CD4-positive, alpha-beta T cell (primary cell): ENCODE measurements at regions not wholly inside any gene's neighbourhood (a gene's known extent, or its start where the extent isn't known, plus 50 kb on each side); places are given as distances from the start of the nearest gene placed in this dataset.

Source experiments
- ATAC-seq: fragments of 200-7000 bp; cut with Tn5 transposase; one replicate; pipeline ENCODE4 v1.10.0; 2022; ENCODE audit warnings: mild to moderate bottlenecking; ENCODE audit not compliant: poor library complexity
- CTCF ChIA-PET: fragments of 350-600 bp; sonication (Branson Sonifier 250); formaldehyde crosslinking; loops from one replicate; lab custom pipeline; 2021; ENCODE audit warnings: antibody characterized with exemption, inconsistent platforms; lab: Charles Lee
- POLR2A ChIA-PET: fragments of 350-600 bp; sonication (Branson Sonifier 250); formaldehyde crosslinking; loops from one replicate; lab custom pipeline; 2021; ENCODE audit warnings: antibody characterized with exemption, inconsistent platforms; lab: Charles Lee
- DNase-seq, 14 experiments: peaks; one replicate each; pipeline ENCODE4 v3.0.0-alpha.2; 2013 to 2020; ENCODE audit warnings: mixed read lengths in 2 of 14
- H3K27ac ChIP-seq, 2 donors: one replicate each; pipeline versions ENCODE4 v1.5.1 to v1.7.0; 2013; ENCODE audit warnings: low read length in 2 of 2, low read depth in 1 of 2, mild to moderate bottlenecking in 1 of 2
- H3K27me3 ChIP-seq, 2 experiments: 1 replicate in 1 of 2; 2 replicates in 1 of 2; pipeline versions ENCODE4 v1.6.1 to v1.7.0; 2013; ENCODE audit warnings: low read length in 2 of 2, control low read depth in 1 of 2, mild to moderate bottlenecking in 1 of 2, moderate library complexity in 1 of 2; ENCODE audit not compliant: insufficient read depth in 2 of 2, control insufficient read depth in 1 of 2
- H3K36me3 ChIP-seq: one replicate; pipeline ENCODE4 v1.6.1; 2013; ENCODE audit warnings: low read length, control low read depth; ENCODE audit not compliant: insufficient read depth
- H3K4me1 ChIP-seq: one replicate; pipeline ENCODE4 v1.6.1; 2013; ENCODE audit warnings: low read length, control low read depth; ENCODE audit not compliant: insufficient read depth
- H3K4me3 ChIP-seq: one replicate; pipeline ENCODE4 v1.5.1; 2013; ENCODE audit warnings: mild to moderate bottlenecking, low read length, moderate library complexity
- H3K9me3 ChIP-seq, 2 experiments: 1 replicate in 1 of 2; 2 replicates in 1 of 2; pipeline versions ENCODE4 v1.6.1 to v1.7.0; 2013; ENCODE audit warnings: low read length in 2 of 2, mild to moderate bottlenecking in 2 of 2, control low read depth in 1 of 2, moderate library complexity in 1 of 2; ENCODE audit not compliant: control insufficient read depth in 1 of 2, insufficient read depth in 1 of 2
- H3K27ac Mint-ChIP-seq: one replicate; pipeline ENCODE4 v1.8.0; 2020; ENCODE audit warnings: mixed read lengths
- H3K27me3 Mint-ChIP-seq: one replicate; pipeline ENCODE4 v1.8.0; 2021; ENCODE audit warnings: mixed read lengths
- H3K36me3 Mint-ChIP-seq: one replicate; pipeline ENCODE4 v1.8.0; 2021; ENCODE audit warnings: low read depth, mixed read lengths
- H3K4me1 Mint-ChIP-seq: one replicate; pipeline ENCODE4 v1.8.0; 2021; ENCODE audit warnings: low read depth, mixed read lengths
- H3K4me3 Mint-ChIP-seq: one replicate; pipeline ENCODE4 v1.8.0; 2020; ENCODE audit warnings: mild to moderate bottlenecking, mixed read lengths
- H3K9me3 Mint-ChIP-seq: one replicate; pipeline ENCODE4 v1.8.0; 2020; ENCODE audit warnings: mixed read lengths
- intact Hi-C, 2 experiments: fragments of 100-400 bp; cut with DNase I in 1 of 2; cut with micrococcal nuclease in 1 of 2; formaldehyde crosslinking; loops; one replicate each; pipeline versions ENCODE4 v1.15.1 to v1.9.0; 2023 to 2025; cut with DNase I, micrococcal nuclease
- TF ChIP-seq, protein P1 (sequence below): fragments of 200-600 bp; IDR thresholded peaks from one replicate; pipeline ENCODE4 v1.8.0; 2022; ENCODE audit warnings: antibody characterized with exemption, mild to moderate bottlenecking

DNA sequence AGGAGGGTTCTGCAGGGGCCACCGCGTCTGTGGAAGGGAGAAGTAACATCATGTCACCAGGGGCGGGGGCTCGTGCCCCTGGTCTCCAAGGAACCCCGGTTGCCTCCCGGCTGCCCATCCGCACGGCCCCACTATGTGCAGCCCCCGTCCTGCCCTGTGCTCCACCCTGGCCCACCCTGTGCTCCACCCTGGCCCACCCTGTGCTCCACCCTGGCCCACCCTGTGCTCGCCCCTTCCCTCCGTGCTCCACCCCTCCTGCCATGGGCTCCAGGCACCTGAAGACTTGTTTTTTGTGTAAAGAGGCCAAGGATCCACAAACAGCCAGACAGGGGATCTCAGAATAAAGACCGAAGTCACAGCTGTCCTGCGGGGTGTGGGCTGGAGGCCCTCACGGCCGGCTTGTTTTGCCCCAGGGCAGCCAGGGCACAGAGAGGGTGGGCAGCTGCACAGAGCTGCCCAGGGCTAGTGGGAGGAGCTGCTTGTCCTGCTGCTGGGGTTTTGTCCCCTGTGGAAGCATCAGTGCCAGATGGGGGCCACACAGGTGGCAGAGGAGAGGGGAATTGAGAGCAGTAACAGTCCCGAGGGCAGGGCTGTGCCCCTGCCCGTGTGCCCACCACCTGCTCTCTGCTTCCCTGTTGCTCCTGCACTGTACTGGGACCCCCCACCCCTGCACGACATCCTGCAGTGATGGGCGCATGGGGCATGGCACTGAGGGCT lies 147.0 kb upstream of the CIBAR2 start:
- ChIA-PET CTCF (no interaction called here), POLR2A (interaction anchor here (0.6 kb wide), 1 partner anchor 527 kb away, joined by 3 read pairs; no protein-coding TSS in a partner anchor)
- peaks cover 9 to 13% of the 10 kb centered on the region in 2 experiments for H3K27me3 ChIP-seq
- no peak overlapping the region for H3K4me3 ChIP-seq
- peaks cover 8% of the 10 kb centered on the region for H3K4me1 ChIP-seq
- intact Hi-C loops: no loop called here
- Mint-ChIP-seq H3K27ac (no peak overlapping the region), H3K36me3 (no peaks in the 10 kb centered on the region), H3K27me3 (peaks cover 21% of the 10 kb centered on the region), H3K4me3 (no peak overlapping the region), H3K9me3 (no peaks in the 10 kb centered on the region), H3K4me1 (peaks cover 5% of the 10 kb centered on the region)
- TF ChIP-seq, protein P1, sequence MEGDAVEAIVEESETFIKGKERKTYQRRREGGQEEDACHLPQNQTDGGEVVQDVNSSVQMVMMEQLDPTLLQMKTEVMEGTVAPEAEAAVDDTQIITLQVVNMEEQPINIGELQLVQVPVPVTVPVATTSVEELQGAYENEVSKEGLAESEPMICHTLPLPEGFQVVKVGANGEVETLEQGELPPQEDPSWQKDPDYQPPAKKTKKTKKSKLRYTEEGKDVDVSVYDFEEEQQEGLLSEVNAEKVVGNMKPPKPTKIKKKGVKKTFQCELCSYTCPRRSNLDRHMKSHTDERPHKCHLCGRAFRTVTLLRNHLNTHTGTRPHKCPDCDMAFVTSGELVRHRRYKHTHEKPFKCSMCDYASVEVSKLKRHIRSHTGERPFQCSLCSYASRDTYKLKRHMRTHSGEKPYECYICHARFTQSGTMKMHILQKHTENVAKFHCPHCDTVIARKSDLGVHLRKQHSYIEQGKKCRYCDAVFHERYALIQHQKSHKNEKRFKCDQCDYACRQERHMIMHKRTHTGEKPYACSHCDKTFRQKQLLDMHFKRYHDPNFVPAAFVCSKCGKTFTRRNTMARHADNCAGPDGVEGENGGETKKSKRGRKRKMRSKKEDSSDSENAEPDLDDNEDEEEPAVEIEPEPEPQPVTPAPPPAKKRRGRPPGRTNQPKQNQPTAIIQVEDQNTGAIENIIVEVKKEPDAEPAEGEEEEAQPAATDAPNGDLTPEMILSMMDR: no peak
- H3K9me3 ChIP-seq: peaks cover 0 to 9% of the 10 kb centered on the region in 2 experiments
- H3K36me3 ChIP-seq: no peaks in the 10 kb centered on the region
- DNase-seq (no peak), ATAC-seq (no peak)
- H3K27ac ChIP-seq: no peak overlapping the region

DNA sequence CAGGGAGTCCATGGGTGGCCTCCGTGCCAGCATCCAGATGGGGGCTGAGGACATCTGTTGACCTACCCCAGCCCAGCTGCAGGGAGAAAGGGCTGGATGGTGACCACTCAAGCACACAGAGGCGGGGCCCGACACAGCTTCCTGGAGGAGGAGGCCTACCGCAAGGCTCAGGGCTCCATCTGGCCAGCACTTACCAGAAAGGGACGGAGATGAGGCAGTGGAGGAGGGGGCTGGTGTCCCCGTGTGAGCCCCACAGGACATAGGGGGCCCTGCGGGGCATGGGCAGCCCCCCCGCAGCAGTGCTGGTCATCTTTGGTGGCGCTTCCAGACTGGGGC lies 147.5 kb upstream of the CIBAR2 start:
- ChIA-PET POLR2A (no interaction called here), CTCF (no interaction called here)
- Histone ChIP-seq H3K4me3 (no peak overlapping the region), H3K4me1 (peaks cover 8% of the 10 kb centered on the region), H3K9me3 (peaks cover 0 to 9% of the 10 kb centered on the region in 2 experiments), H3K27ac (no peak overlapping the region), H3K27me3 (peaks cover 9 to 13% of the 10 kb centered on the region in 2 experiments), H3K36me3 (no peaks in the 10 kb centered on the region)
- no peaks in the 10 kb centered on the region for H3K9me3 Mint-ChIP-seq
- TF ChIP-seq, protein P1: no peak
- no peak for DNase-seq
- H3K36me3 Mint-ChIP-seq: no peaks in the 10 kb centered on the region
- no peak for ATAC-seq
- peaks cover 5% of the 10 kb centered on the region for H3K4me1 Mint-ChIP-seq
- intact Hi-C loops: no loop called here
- H3K27me3 Mint-ChIP-seq: peaks cover 21% of the 10 kb centered on the region
- H3K4me3 Mint-ChIP-seq: no peak overlapping the region
- no peak overlapping the region for H3K27ac Mint-ChIP-seq

DNA sequence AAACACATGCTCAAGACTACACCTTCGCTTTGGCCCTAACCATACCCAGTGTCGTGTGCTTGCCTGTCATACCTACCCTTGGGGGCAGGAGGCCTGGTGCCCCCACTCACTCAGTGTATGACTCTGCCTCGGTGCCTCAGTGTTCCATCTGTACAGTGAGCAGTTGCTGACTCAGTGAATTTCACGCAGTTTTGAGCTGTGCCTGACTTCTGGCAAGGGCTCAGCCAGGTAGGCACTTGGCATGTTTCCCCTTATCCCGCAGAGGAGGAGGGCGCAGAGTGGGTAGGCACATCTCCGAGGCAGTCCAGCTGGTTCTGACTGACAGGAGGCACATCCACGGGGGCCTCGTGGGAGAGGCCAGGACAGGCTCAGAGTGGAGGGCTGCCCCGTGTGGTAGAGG lies 148.9 kb upstream of the CIBAR2 start:
- Mint-ChIP-seq H3K36me3 (no peaks in the 10 kb centered on the region), H3K4me1 (peaks cover 5% of the 10 kb centered on the region), H3K9me3 (no peaks in the 10 kb centered on the region), H3K27me3 (peaks cover 21% of the 10 kb centered on the region), H3K4me3 (no peak overlapping the region), H3K27ac (no peak overlapping the region)
- Histone ChIP-seq H3K4me1 (peaks cover 8% of the 10 kb centered on the region), H3K27me3 (peaks cover 9 to 13% of the 10 kb centered on the region in 2 experiments), H3K9me3 (peaks cover 0 to 9% of the 10 kb centered on the region in 2 experiments), H3K4me3 (no peak overlapping the region), H3K27ac (no peak overlapping the region), H3K36me3 (no peaks in the 10 kb centered on the region)
- ATAC-seq (no peak), DNase-seq (no peak)
- TF ChIP-seq, protein P1: no peak
- intact Hi-C loops: no loop called here
- CTCF ChIA-PET: no interaction called here
- POLR2A ChIA-PET: no interaction called here
